ENCODE measurements at regions not wholly inside any gene's neighbourhood (a gene's known extent, or its start where the extent isn't known, plus 50 kb on each side); places are given as distances from the start of the nearest gene placed in this dataset.
"Not testable (repeated sequence)": the region's sequence is repeated elsewhere in the genome, so short reads cannot be mapped to it uniquely, and the experiment has no call there.

DNA sequence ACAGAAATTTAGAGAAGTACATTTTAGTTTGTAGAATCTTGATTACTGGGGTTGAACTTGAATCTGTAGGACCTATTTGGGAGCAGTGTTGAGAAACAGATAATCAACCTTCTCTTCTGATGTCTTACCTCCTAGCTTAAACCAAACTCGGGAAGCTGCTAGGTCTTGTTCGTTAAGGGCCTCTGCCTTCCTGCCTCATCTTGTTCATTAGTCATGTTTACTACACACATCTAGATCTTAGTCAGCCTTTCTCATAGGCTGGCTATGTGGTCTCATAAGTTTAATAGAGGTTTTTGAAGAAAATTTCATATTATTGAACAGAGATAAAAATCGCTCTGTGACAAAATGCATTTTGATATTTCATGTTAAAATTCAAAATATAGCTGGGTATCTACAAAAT lies 331.0 kb upstream of the EDIL3 start:
- no peak for DNase-seq
- no peak overlapping the region for H3K27ac ChIP-seq
- intact Hi-C loops (cut with DNase I) = no loop called here
- ATAC-seq = no peak
- H3K9me3 ChIP-seq = no peaks in the 10 kb centered on the region
- 51% methylated on average over 3 of the region's 3 CpGs for WGBS (ENCODE audit: insufficient coverage, low coverage, low lambda C conversion rate, missing lambda C conversion rate)
- TF ChIP-seq, protein P1, sequence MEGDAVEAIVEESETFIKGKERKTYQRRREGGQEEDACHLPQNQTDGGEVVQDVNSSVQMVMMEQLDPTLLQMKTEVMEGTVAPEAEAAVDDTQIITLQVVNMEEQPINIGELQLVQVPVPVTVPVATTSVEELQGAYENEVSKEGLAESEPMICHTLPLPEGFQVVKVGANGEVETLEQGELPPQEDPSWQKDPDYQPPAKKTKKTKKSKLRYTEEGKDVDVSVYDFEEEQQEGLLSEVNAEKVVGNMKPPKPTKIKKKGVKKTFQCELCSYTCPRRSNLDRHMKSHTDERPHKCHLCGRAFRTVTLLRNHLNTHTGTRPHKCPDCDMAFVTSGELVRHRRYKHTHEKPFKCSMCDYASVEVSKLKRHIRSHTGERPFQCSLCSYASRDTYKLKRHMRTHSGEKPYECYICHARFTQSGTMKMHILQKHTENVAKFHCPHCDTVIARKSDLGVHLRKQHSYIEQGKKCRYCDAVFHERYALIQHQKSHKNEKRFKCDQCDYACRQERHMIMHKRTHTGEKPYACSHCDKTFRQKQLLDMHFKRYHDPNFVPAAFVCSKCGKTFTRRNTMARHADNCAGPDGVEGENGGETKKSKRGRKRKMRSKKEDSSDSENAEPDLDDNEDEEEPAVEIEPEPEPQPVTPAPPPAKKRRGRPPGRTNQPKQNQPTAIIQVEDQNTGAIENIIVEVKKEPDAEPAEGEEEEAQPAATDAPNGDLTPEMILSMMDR (IDR thresholded peaks at IDR 0.05) = no peak
- TF ChIP-seq POLR2A (IDR thresholded peaks at IDR 0.05) = no peak
- H3K4me1 ChIP-seq = no peaks in the 10 kb centered on the region
- no peaks in the 10 kb centered on the region for H3K27me3 ChIP-seq
- no peak overlapping the region for H3K4me3 ChIP-seq
- no peaks in the 10 kb centered on the region for H3K36me3 ChIP-seq

DNA sequence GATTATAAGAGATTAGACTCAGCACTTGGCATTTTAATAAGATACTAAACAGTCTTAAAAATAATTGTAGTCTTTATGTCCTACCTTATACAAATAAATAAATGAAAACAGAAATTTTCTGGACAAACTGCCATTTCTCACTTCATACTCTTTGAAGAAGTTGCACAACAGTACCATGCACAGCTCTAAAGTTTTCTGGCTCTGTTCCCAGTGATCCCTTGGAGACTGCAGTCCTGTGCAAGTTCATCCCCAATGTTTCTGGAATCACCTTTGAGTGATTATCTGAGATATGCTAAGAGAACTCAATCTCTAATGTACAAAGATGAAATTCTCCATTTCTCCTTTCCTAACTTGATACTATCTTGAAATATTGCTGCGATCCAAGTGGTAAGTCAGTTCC lies 330.4 kb upstream of the EDIL3 start:
- H3K9me3 ChIP-seq = no peaks in the 10 kb centered on the region
- WGBS (ENCODE audit: insufficient coverage, low coverage, low lambda C conversion rate, missing lambda C conversion rate) = 100% methylated on average over 1 of the region's 1 CpG
- TF ChIP-seq, protein P1 (IDR thresholded peaks at IDR 0.05) = no peak
- no peak for TF ChIP-seq POLR2A (IDR thresholded peaks at IDR 0.05)
- H3K4me3 ChIP-seq = no peak overlapping the region
- intact Hi-C loops (cut with DNase I) = no loop called here
- H3K27ac ChIP-seq = no peak overlapping the region
- ATAC-seq (no peak), DNase-seq (no peak)
- H3K4me1 ChIP-seq = no peaks in the 10 kb centered on the region
- no peaks in the 10 kb centered on the region for H3K27me3 ChIP-seq
- H3K36me3 ChIP-seq = no peaks in the 10 kb centered on the region

DNA sequence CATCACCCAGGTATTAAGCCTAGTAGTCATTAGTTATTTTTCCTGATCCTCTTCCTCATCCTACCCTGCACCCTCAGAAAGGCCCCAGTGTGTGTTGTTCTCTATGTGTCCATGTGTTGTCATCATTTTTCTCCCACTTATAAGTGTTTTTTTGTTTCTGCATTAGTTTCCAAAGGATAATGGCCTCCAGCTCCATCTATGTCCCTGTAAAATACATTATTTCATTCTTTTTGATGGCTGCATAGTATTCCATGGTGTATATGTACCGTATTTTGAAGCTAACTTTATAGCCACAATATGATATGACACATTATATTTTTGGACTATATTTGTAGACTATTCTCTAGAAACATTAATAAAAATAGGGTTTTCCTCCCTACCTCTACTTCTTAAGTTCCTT lies 324.4 kb upstream of the EDIL3 start:
- intact Hi-C loops (cut with DNase I) = no loop called here
- H3K4me3 ChIP-seq = no peak overlapping the region
- H3K4me1 ChIP-seq = no peaks in the 10 kb centered on the region
- 83% methylated on average over 1 of the region's 1 CpG for WGBS (ENCODE audit: insufficient coverage, low coverage, low lambda C conversion rate, missing lambda C conversion rate)
- no peaks in the 10 kb centered on the region for H3K9me3 ChIP-seq
- H3K27me3 ChIP-seq = no peaks in the 10 kb centered on the region
- H3K36me3 ChIP-seq = no peaks in the 10 kb centered on the region
- no peak for TF ChIP-seq POLR2A (IDR thresholded peaks at IDR 0.05)
- TF ChIP-seq, protein P1 (IDR thresholded peaks at IDR 0.05) = no peak
- ATAC-seq (no peak), DNase-seq (no peak)
- H3K27ac ChIP-seq = no peak overlapping the region

DNA sequence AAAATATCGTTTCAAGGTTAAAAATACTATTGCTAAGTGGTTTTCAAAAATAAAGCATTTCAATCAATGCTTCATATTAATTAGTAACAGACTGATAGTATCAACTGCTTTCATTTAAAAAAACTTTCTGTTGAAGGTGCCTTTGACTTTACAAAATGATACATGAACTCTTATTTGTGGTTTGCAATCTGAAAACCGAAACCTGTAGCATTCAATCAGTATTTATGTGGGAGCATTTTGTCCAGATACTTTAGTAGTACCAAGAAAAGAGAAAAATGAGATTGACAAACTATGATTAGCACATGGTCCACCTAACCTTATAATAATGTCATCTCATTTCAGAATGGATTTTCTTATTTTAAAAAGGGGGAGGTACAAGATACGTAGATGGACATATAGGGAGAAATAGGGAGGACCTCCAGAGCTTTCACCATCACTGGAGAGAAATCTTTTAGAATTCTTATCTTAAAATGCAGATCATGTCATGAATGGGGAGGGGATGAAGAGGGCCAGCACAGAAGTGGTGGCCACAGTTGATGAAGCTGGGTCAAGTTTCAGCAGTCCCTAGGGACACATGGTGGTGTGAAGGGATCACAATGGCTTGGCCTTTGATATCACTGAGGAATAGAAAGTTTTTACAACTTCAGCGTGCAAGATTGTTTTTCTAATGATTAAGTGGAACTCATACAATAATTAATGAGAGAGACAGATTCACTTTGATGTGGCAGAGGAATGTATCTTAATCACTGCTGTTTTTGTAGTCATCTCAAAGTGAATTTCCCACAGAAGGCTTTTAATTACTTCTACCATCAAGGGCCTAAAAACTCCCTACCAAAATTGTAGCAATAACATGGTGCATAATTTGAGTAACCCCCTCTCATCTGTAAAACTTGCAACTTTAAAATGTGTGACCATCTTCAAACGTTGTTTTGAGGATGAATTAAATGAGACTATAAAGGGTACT lies 322.3 kb upstream of the EDIL3 start:
- Histone ChIP-seq H3K27me3 (no peaks in the 10 kb centered on the region), H3K4me3 (no peak overlapping the region), H3K27ac (no peak overlapping the region), H3K4me1 (no peaks in the 10 kb centered on the region), H3K36me3 (no peaks in the 10 kb centered on the region), H3K9me3 (no peaks in the 10 kb centered on the region)
- ATAC-seq = no peak
- intact Hi-C loops (cut with DNase I) = no loop called here
- DNase-seq = no peak
- TF ChIP-seq, protein P1 (IDR thresholded peaks at IDR 0.05) = no peak
- no peak for TF ChIP-seq POLR2A (IDR thresholded peaks at IDR 0.05)
- 37% methylated on average over 5 of the region's 5 CpGs for WGBS (ENCODE audit: insufficient coverage, low coverage, low lambda C conversion rate, missing lambda C conversion rate)

DNA sequence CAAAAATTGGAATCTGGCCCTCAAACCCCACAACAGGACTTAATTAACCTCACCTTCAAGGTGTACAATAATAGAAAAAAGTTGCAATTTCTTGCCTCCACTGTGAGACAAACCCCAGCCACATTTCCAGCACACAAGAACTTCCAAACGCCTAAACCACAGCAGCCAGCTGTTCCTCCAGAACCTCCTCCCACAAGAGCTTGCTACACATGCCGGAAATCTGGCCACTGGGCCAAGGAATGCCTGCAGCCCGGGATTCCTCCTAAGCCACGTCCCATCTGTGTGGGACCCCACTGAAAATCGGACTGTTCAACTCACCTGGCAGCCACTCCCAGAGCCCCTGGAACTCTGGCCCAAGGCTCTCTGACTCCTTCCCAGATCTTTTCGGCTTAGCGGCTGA lies 315.9 kb upstream of the EDIL3 start:
- intact Hi-C loops (cut with DNase I); H3K36me3 ChIP-seq; H3K4me1 ChIP-seq; DNase-seq; H3K4me3 ChIP-seq; H3K27ac ChIP-seq; H3K9me3 ChIP-seq; H3K27me3 ChIP-seq; ATAC-seq: not testable (repeated sequence)
- WGBS (ENCODE audit: insufficient coverage, low coverage, low lambda C conversion rate, missing lambda C conversion rate) = 63% methylated on average over 4 of the region's 7 CpGs
